MM.1S (cell line): ENCODE measurements at regions not wholly inside any gene's neighbourhood (a gene's known extent, or its start where the extent isn't known, plus 50 kb on each side); places are given as distances from the start of the nearest gene placed in this dataset.

ENCODE experiments used
- CTCF ChIP-seq: fragments of 300-600 bp; sonication (generic); IDR thresholded peaks from 2 replicates; pipeline ENCODE4 v1.5.1; 2016; ENCODE audit warnings: antibody characterized with exemption, low read length, mixed read lengths
- EZH2phosphoT487 ChIP-seq: fragments of 300-600 bp; sonication (generic); IDR thresholded peaks from 2 replicates; pipeline ENCODE4 v1.6.1; 2018; ENCODE audit warnings: antibody characterized with exemption, low read length

- TF ChIP-seq CTCF (no peak), EZH2phosphoT487 (no peak)
Measured at GRCh38 chr18:38487521-38487920, 921.9 kb upstream of the CELF4 start.
